GM12891 (cell line): ENCODE measurements at regions not wholly inside any gene's neighbourhood (a gene's known extent, or its start where the extent isn't known, plus 50 kb on each side); places are given as distances from the start of the nearest gene placed in this dataset.

Source experiments
- POLR2A ChIP-seq: IDR thresholded peaks from 2 replicates; pipeline ENCODE4 v1.6.1; 2011; ENCODE audit warnings: low read depth, low read length, control low read depth
- POLR2AphosphoS5 ChIP-seq: IDR thresholded peaks from 2 replicates; pipeline ENCODE4 v1.6.1; 2011; ENCODE audit warnings: low read depth, low read length, control low read depth
- SPI1 ChIP-seq: IDR thresholded peaks from 2 replicates; pipeline ENCODE4 v1.6.1; 2011; ENCODE audit warnings: low read depth, low read length, control low read depth

DNA sequence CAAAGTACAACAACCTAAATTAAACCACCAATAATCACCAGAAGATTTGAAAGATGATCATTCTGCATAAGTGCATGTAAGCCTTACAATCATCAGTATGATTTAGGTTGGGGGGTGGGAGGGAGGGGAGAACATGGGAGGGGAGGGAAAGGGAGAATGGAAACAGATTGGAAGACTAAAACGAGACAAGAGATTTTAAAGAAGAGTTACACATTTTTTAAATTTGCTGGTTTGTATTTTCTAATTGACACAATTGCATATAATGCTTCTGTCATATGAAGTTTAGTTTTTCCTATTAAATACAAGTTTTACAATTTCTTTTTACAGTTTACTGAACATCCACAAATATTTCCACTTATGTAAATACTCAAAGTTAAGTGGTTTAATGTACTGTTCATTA, 2118.9 kb downstream of the PCDH9 start:
- TF ChIP-seq POLR2A (no peak), SPI1 (no peak), POLR2AphosphoS5 (no peak)
